SK-N-MC (cell line): ENCODE measurements at regions not wholly inside any gene's neighbourhood (a gene's known extent, or its start where the extent isn't known, plus 50 kb on each side); places are given as distances from the start of the nearest gene placed in this dataset.

Experiments used
- EZH2 ChIP-seq: fragments of 200-600 bp; sonication (generic); IDR thresholded peaks from one replicate; pipeline ENCODE4 v1.6.1; 2017; ENCODE audit warnings: antibody characterized with exemption
- POLR2AphosphoS5 ChIP-seq: IDR thresholded peaks from 2 replicates; pipeline ENCODE4 v1.6.1; 2012; ENCODE audit warnings: mild to moderate bottlenecking, low read depth, low read length, borderline replicate concordance

DNA sequence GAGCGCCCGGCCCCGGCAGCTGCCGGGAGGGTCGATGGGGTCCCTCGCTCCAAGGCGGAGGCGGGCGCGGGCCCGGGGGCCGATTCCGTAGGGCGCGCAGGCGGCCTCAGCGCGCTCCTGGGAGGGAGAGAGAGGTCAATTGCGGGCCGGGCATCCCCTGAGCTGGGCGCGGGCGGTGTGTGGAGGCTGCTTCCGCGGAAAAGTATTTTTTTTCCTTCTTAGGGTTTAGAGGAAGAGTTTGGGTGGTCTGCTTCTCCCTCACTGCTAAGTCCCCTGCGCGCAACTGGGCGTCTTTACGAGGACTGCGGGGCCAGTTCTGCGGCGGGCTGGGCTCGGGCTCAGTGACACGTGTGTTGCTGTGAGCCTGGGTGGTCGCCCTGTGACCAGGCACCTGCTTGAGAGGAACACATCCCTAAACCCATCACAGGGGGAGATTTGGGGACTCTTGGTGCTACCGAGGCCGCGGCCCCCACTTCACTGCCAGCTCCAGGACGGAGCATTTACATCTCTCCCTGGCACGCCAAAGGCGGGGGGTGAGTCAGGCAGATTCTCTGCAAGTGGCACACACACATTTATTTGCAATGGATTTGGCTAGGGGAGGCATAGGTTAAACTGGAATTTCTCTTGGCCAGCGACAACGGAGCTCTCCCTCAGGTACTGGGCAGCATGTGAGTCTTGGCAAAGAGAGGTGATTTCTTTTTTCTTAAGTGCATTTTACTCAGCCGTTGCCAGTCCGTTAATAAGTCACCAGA is 151.2 kb upstream of the SLC4A4 start:
- TF ChIP-seq POLR2AphosphoS5 (no peak), EZH2 (no peak)
